Erythroblast (primary cell): ENCODE measurements at regions not wholly inside any gene's neighbourhood (a gene's known extent, or its start where the extent isn't known, plus 50 kb on each side); places are given as distances from the start of the nearest gene placed in this dataset.

Experiments
- GATA1 ChIP-seq: IDR thresholded peaks from 2 replicates; pipeline ENCODE4 v1.6.1; 2011; ENCODE audit warnings: low read depth, mild to moderate bottlenecking, control low read depth, low read length, moderate library complexity
- POLR2A ChIP-seq: IDR thresholded peaks from 2 replicates; pipeline ENCODE4 v1.6.1; 2011; ENCODE audit warnings: mild to moderate bottlenecking, low read length

DNA sequence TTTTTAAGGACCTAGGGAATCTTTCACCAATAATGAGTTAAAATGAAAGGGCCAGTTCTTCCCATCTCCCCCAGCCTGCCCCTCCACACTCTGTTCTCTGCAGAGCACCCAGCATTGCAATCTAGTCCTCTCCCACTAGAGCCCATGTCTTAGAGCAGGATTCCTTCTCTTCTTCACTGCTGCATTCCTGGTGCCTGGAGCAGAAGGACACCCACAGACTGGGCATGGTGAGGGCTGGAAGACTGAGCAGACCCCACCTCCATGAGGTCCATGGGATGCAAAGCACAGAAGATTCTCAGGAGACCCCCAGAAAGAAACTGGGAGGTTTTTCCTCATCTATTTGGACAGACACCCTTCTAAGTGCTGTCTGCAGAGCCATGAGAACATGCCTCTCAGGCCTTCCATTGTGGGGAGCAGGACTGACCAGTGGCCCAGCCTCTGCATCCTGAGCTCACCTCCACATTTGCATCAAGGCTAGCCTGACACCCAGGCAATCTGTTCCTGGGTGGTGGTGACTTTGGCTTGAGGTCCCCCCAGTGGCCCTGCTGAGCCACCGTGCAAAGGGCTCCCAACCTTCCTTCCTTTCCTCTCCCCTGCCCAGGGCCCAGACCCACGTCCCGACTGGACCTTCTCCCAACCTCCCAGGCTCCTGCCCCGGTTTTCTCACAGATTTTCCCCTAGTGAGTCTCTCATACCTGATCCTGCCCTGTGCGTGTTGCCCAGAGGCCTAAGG, 74.2 kb upstream of the ZNF469 start:
- no peak for TF ChIP-seq POLR2A
- no peak for TF ChIP-seq GATA1
